ENCODE measurements at regions not wholly inside any gene's neighbourhood (a gene's known extent, or its start where the extent isn't known, plus 50 kb on each side); places are given as distances from the start of the nearest gene placed in this dataset.

DNA sequence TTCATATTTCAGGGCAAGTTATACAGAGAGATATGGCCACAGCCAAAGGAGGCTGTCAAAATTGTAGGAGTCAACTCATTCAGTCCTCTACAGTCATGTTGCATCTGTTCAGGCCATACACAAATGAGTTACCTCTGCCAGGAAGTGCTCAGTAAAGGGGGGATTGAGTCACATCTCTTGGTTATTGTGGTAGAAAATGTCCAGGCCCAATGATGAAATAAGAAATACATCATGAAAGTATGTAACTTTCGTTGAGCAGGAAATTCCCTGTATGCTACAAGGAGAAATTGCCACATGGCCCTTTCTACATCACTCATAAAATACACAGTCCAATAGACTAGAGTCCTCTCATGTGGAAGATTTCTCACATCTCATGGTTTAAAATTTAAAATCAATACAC lies 103.9 kb upstream of the COL3A1 start:
- TF ChIP-seq, protein P1, sequence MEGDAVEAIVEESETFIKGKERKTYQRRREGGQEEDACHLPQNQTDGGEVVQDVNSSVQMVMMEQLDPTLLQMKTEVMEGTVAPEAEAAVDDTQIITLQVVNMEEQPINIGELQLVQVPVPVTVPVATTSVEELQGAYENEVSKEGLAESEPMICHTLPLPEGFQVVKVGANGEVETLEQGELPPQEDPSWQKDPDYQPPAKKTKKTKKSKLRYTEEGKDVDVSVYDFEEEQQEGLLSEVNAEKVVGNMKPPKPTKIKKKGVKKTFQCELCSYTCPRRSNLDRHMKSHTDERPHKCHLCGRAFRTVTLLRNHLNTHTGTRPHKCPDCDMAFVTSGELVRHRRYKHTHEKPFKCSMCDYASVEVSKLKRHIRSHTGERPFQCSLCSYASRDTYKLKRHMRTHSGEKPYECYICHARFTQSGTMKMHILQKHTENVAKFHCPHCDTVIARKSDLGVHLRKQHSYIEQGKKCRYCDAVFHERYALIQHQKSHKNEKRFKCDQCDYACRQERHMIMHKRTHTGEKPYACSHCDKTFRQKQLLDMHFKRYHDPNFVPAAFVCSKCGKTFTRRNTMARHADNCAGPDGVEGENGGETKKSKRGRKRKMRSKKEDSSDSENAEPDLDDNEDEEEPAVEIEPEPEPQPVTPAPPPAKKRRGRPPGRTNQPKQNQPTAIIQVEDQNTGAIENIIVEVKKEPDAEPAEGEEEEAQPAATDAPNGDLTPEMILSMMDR (IDR thresholded peaks at IDR 0.05; ENCODE audit: low read length, missing control alignments) = no peak
- DNase-seq (ENCODE audit: low read depth) = peak; percentile 97
- H3K4me3 ChIP-seq (replicated peaks; ENCODE audit: low read depth, low read length) = no peak overlapping the region

DNA sequence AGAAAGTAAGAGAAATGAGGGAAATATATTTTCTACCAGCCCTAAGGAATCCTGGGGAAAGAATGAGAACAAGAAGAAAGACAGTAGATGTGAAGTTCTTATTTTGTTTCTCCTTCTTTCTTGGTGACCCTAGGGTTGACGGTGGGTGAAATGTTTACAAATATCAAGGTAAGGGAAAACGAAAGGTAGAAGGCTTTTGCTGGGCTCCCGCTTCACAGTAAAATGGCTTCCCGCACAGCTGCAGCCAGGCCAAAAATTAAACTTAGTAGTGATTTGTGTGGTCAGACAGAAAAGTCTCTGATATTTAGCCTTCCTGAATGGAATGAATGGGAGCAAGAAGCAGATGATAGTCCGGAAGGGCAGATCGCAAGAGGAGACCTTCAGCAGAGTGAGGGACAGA lies 99.1 kb upstream of the COL3A1 start:
- no peak overlapping the region for H3K4me3 ChIP-seq (replicated peaks; ENCODE audit: low read depth, low read length)
- TF ChIP-seq, protein P1 (IDR thresholded peaks at IDR 0.05; ENCODE audit: low read length, missing control alignments) = no peak
- DNase-seq (ENCODE audit: low read depth) = no peak

- TF ChIP-seq, protein P1 (IDR thresholded peaks at IDR 0.05; ENCODE audit: low read length, missing control alignments) = no peak
Measured at GRCh38 chr2:188878716-188879115, 95.5 kb upstream of the COL3A1 start.

DNA sequence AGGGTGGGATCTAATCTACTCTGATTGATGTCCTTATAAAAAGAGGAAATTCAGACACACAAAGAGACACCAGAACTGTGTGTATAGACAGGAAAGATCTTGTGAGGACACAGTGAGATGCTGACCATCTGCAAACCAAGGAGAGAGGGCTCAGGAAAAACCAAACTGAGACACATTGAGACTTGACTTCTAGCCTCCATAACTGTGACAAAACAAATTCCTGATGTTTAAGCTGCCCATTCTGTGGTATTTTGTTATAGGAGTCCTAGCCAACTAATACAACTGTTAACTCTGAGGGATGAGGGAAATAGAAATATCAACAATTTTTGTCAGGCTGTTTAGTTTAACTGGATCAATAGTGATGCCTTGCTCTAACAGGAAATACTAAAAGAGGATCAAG lies 93.4 kb upstream of the COL3A1 start:
- DNase-seq (ENCODE audit: low read depth) = no peak
- H3K4me3 ChIP-seq (replicated peaks; ENCODE audit: low read depth, low read length) = no peak overlapping the region
- TF ChIP-seq, protein P1 (IDR thresholded peaks at IDR 0.05; ENCODE audit: low read length, missing control alignments) = no peak

More at GRCh38 chr2:188878716-188879115, 95.5 kb upstream of the COL3A1 start:
- no peak for DNase-seq (ENCODE audit: low read depth)
- no peak overlapping the region for H3K4me3 ChIP-seq (replicated peaks; ENCODE audit: low read depth, low read length)

- no peak for DNase-seq (ENCODE audit: low read depth)
- TF ChIP-seq, protein P1 (IDR thresholded peaks at IDR 0.05; ENCODE audit: low read length, missing control alignments) = no peak
- no peak overlapping the region for H3K4me3 ChIP-seq (replicated peaks; ENCODE audit: low read depth, low read length)
Measured at GRCh38 chr2:188881434-188881833, 92.7 kb upstream of the COL3A1 start.

- H3K4me3 ChIP-seq (replicated peaks; ENCODE audit: low read depth, low read length) = no peak overlapping the region
- TF ChIP-seq, protein P1 (IDR thresholded peaks at IDR 0.05; ENCODE audit: low read length, missing control alignments) = no peak
- peak; percentile 25 for DNase-seq (ENCODE audit: low read depth)
Measured at GRCh38 chr2:188884046-188884445, 90.1 kb upstream of the COL3A1 start.

DNA sequence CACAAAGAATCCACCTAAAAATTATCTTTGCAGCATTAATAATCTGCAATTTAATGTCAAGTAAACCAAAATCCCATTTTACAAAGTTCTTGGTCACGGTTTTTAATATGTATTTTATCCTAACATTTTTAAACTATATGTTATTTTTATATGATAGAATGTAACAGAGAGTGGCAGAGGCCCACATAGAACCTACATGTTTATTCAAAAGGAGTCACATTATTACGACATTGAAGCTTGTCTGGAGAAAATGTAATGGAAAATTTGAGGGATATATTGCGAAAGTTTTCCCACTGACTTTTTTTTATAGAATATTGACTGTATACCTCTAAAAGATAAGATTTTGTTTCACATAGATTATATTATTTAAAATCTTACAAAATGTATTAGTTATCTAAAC lies 89.7 kb upstream of the COL3A1 start:
- TF ChIP-seq, protein P1 (IDR thresholded peaks at IDR 0.05; ENCODE audit: low read length, missing control alignments) = no peak
- no peak overlapping the region for H3K4me3 ChIP-seq (replicated peaks; ENCODE audit: low read depth, low read length)
- peak; percentile 37 for DNase-seq (ENCODE audit: low read depth)
